GM23248 (cell line): ENCODE measurements at regions not wholly inside any gene's neighbourhood (a gene's known extent, or its start where the extent isn't known, plus 50 kb on each side); places are given as distances from the start of the nearest gene placed in this dataset.

Experiments
- EZH2 ChIP-seq: fragments of 200-600 bp; sonication (generic); IDR thresholded peaks from 2 replicates; pipeline ENCODE4 v1.6.1; 2018; ENCODE audit warnings: antibody characterized with exemption, mild to moderate bottlenecking; ENCODE audit not compliant: insufficient read depth, poor library complexity, severe bottlenecking
- EZH2phosphoT487 ChIP-seq: fragments of 200-600 bp; sonication (generic); IDR thresholded peaks from 2 replicates; pipeline ENCODE4 v1.6.1; 2018; ENCODE audit warnings: antibody characterized with exemption, moderate library complexity, mild to moderate bottlenecking, low read depth; ENCODE audit not compliant: insufficient read depth

DNA sequence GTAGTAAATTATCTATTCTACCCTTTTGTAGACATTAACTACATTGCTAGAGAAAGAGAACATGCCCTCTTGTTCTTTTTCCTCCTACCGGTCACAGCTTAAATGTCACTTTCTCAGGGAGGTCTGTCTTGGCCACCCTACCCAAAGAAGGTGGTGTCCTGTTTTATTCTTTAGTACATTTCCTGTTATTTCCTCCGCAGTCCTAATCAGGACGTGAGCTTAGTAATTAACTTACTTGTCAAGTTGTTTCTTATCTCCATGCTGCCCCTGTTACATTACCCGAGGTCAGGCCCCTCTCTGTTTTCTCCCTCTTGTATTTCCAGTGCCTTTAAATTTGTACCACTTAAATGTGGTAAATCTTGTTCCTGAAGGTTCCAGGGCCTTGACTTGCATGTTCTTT, 73.7 kb upstream of the RMDN2 start:
- TF ChIP-seq EZH2 (no peak), EZH2phosphoT487 (no peak)
